GM12878 (cell line): ENCODE measurements at regions not wholly inside any gene's neighbourhood (a gene's known extent, or its start where the extent isn't known, plus 50 kb on each side); places are given as distances from the start of the nearest gene placed in this dataset.

ENCODE experiments used
- ATAC-seq: fragments of 200-7000 bp; cut with Tn5 transposase; 3 replicates; pipeline ENCODE4 v1.9.1; 2020; ENCODE audit warnings: mild to moderate bottlenecking, moderate library complexity
- BruUV-seq: library from RNA; stranded (reverse); fragments of 400-500 nt; replicated peaks from 2 replicates; lab custom pipeline; 2021; lab: Mats Ljungman, UMichigan
- CTCF ChIA-PET: fragments of 300-600 bp; sonication (Branson Sonifier 250); formaldehyde crosslinking; extraction: SDS; loops from one replicate; lab custom pipeline; 2021; ENCODE audit warnings: inconsistent platforms; lab: Yijun Ruan, JAX
- POLR2A ChIA-PET: fragments of 350-600 bp; formaldehyde crosslinking; extraction: SDS; loops from one replicate; lab custom pipeline; 2021; ENCODE audit warnings: inconsistent platforms; lab: Charles Lee
- RAD21 ChIA-PET: fragments of 300-600 bp; sonication (Branson Sonifier 250); formaldehyde crosslinking; loops from one replicate; lab custom pipeline; 2023; ENCODE audit warnings: antibody characterized with exemption; ENCODE audit not compliant: unreplicated experiment; lab: Charles Lee
- SMC1A ChIA-PET: fragments of 300-600 bp; sonication (Branson Sonifier 250); formaldehyde crosslinking; loops from one replicate; lab custom pipeline; 2023; ENCODE audit not compliant: unreplicated experiment, uncharacterized antibody; lab: Charles Lee
- DNase-seq: peaks from one replicate; pipeline ENCODE4 v3.0.0-alpha.2; 2011; ENCODE audit warnings: low read depth, low spot score
- FAIRE-seq: peaks from 3 replicates; lab custom pipeline; 2011; peaks lifted over from hg19 to GRCh38; lab: Jason Lieb, UNC
- H2AFZ ChIP-seq: 2 replicates; pipeline ENCODE4 v1.6.0; 2011; ENCODE audit warnings: low read depth, low read length, control low read depth; ENCODE audit not compliant: control insufficient read depth
- H3K27ac ChIP-seq: 2 replicates; pipeline ENCODE4 v1.5.1; 2011; ENCODE audit warnings: control low read depth; ENCODE audit not compliant: control insufficient read depth, insufficient read depth
- H3K27me3 ChIP-seq, 2 experiments: replicated peaks in 1 of 2; 2 replicates each; pipeline versions ENCODE4 v1.6.0 to v1.6.1; 2011; ENCODE audit warnings: low read length in 1 of 2; ENCODE audit not compliant: control insufficient read depth in 2 of 2, insufficient read depth in 2 of 2
- H3K36me3 ChIP-seq, 2 experiments: 2 replicates each; pipeline ENCODE4 v1.5.1; 2011; ENCODE audit warnings: low read length in 1 of 2; ENCODE audit not compliant: control insufficient read depth in 2 of 2, insufficient read depth in 2 of 2
- H3K4me1 ChIP-seq: 2 replicates; pipeline ENCODE4 v1.6.1; 2011; ENCODE audit warnings: mild to moderate bottlenecking, low read length, moderate library complexity, mixed read lengths; ENCODE audit not compliant: control insufficient read depth, insufficient read depth
- H3K4me2 ChIP-seq: 2 replicates; pipeline ENCODE4 v1.6.0; 2011; ENCODE audit warnings: control low read depth; ENCODE audit not compliant: control insufficient read depth, insufficient read depth
- H3K4me3 ChIP-seq: fragments of 200-600 bp; sonication (generic); 2 replicates; pipeline ENCODE4 v1.5.1; 2016
- H3K79me2 ChIP-seq: 2 replicates; pipeline ENCODE4 v1.6.0; 2011; ENCODE audit warnings: low read length; ENCODE audit not compliant: control insufficient read depth, insufficient read depth
- H3K9ac ChIP-seq: 2 replicates; pipeline ENCODE4 v1.8.0; 2011; ENCODE audit warnings: low read length, control low read depth, mixed read lengths; ENCODE audit not compliant: control insufficient read depth, insufficient read depth
- H3K9me3 ChIP-seq: replicated peaks from 3 replicates; pipeline ENCODE4 v1.5.1; 2011; ENCODE audit warnings: mild to moderate bottlenecking, low read length; ENCODE audit not compliant: control insufficient read depth, insufficient read depth
- H4K20me1 ChIP-seq: 2 replicates; pipeline ENCODE4 v1.6.0; 2011; ENCODE audit not compliant: control insufficient read depth, insufficient read depth
- BHLHE40 ChIP-seq, 2 experiments: fragments of 450-650 bp in 1 of 2; IDR thresholded peaks; 2 replicates each; pipeline ENCODE4 v1.6.1; 2011 to 2017; ENCODE audit warnings: low read depth in 2 of 2, borderline replicate concordance in 1 of 2, improper control_type of control experiment in 1 of 2, low read length in 1 of 2, mild to moderate bottlenecking in 1 of 2
- WGBS: methylation state at CpG from one replicate; pipeline ENCODE4 v1.1.6; 2016; ENCODE audit warnings: low lambda C conversion rate; ENCODE audit not compliant: insufficient replicate concordance, insufficient coverage; ENCODE audit errors: missing lambda C conversion rate; 5-methylcytosine and 5-hydroxymethylcytosine counted together
- in situ Hi-C: fragments of 300-500 bp; cut with MboI; formaldehyde crosslinking; loops from 9 replicates; pipeline ENCODE4 v1.14.3; 2018; ENCODE audit warnings: mixed read lengths
- intact Hi-C: fragments of 100-400 bp; cut with micrococcal nuclease; formaldehyde crosslinking; loops from one replicate; pipeline ENCODE4 v1.14.2; 2022; ENCODE audit not compliant: unreplicated experiment
- TF ChIP-seq, protein P1 (sequence below): IDR thresholded peaks from 2 replicates; pipeline ENCODE4 v1.6.1; 2012; ENCODE audit warnings: mild to moderate bottlenecking, low read depth, low read length
- TF ChIP-seq, protein P2 (sequence below): fragments of 450-650 bp; IDR thresholded peaks from 2 replicates; pipeline ENCODE4 v1.6.1; 2018; ENCODE audit warnings: mild to moderate bottlenecking, low read depth, moderate library complexity; ENCODE audit not compliant: partially characterized antibody
- TF ChIP-seq, protein P3 (sequence below): fragments of 450-650 bp; IDR thresholded peaks from 2 replicates; pipeline ENCODE4 v1.6.1; 2017; ENCODE audit warnings: mild to moderate bottlenecking, moderate library complexity

DNA sequence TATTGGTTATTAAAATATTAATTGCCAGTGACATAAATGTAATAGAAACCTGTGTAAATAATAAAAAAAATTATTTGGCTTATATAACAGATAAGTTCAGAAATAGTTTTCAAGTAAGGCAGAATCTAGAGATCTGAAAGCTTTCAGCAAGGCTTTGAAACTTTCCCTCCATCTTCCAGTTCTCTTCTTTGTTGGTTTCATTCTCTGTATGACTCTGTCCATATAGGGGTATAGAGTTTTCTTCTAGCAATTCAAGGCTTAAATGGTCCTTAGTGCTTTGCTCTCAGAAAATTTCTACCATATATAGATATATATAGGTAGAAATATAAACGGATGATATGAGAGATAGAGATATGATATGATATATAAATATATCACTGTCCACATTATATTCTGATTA lies 160.5 kb upstream of the GABRA2 start:
- BruUV-seq, result no TSS peak
- Histone ChIP-seq H3K4me1 (no peaks in the 10 kb centered on the region), H3K79me2 (no peaks in the 10 kb centered on the region), H3K36me3 (no peaks in the 10 kb centered on the region), H3K27me3 (no peaks in the 10 kb centered on the region), H3K4me3 (no peak overlapping the region), H3K9me3 (no peaks in the 10 kb centered on the region), H3K9ac (no peak overlapping the region), H3K27ac (no peak overlapping the region), H3K4me2 (no peak overlapping the region), H4K20me1 (no peaks in the 10 kb centered on the region), H2AFZ (no peak overlapping the region)
- TF ChIP-seq, protein P1, sequence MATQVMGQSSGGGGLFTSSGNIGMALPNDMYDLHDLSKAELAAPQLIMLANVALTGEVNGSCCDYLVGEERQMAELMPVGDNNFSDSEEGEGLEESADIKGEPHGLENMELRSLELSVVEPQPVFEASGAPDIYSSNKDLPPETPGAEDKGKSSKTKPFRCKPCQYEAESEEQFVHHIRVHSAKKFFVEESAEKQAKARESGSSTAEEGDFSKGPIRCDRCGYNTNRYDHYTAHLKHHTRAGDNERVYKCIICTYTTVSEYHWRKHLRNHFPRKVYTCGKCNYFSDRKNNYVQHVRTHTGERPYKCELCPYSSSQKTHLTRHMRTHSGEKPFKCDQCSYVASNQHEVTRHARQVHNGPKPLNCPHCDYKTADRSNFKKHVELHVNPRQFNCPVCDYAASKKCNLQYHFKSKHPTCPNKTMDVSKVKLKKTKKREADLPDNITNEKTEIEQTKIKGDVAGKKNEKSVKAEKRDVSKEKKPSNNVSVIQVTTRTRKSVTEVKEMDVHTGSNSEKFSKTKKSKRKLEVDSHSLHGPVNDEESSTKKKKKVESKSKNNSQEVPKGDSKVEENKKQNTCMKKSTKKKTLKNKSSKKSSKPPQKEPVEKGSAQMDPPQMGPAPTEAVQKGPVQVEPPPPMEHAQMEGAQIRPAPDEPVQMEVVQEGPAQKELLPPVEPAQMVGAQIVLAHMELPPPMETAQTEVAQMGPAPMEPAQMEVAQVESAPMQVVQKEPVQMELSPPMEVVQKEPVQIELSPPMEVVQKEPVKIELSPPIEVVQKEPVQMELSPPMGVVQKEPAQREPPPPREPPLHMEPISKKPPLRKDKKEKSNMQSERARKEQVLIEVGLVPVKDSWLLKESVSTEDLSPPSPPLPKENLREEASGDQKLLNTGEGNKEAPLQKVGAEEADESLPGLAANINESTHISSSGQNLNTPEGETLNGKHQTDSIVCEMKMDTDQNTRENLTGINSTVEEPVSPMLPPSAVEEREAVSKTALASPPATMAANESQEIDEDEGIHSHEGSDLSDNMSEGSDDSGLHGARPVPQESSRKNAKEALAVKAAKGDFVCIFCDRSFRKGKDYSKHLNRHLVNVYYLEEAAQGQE, result no peak
- TF ChIP-seq, protein P2, sequence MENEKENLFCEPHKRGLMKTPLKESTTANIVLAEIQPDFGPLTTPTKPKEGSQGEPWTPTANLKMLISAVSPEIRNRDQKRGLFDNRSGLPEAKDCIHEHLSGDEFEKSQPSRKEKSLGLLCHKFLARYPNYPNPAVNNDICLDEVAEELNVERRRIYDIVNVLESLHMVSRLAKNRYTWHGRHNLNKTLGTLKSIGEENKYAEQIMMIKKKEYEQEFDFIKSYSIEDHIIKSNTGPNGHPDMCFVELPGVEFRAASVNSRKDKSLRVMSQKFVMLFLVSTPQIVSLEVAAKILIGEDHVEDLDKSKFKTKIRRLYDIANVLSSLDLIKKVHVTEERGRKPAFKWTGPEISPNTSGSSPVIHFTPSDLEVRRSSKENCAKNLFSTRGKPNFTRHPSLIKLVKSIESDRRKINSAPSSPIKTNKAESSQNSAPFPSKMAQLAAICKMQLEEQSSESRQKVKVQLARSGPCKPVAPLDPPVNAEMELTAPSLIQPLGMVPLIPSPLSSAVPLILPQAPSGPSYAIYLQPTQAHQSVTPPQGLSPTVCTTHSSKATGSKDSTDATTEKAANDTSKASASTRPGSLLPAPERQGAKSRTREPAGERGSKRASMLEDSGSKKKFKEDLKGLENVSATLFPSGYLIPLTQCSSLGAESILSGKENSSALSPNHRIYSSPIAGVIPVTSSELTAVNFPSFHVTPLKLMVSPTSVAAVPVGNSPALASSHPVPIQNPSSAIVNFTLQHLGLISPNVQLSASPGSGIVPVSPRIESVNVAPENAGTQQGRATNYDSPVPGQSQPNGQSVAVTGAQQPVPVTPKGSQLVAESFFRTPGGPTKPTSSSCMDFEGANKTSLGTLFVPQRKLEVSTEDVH, result no peak
- TF ChIP-seq BHLHE40 (IDR thresholded peaks at IDR 0.05; ENCODE audit: borderline replicate concordance in 1 of 2, low read depth in 2 of 2, low read length in 1 of 2), result no peak
- TF ChIP-seq, protein P3, sequence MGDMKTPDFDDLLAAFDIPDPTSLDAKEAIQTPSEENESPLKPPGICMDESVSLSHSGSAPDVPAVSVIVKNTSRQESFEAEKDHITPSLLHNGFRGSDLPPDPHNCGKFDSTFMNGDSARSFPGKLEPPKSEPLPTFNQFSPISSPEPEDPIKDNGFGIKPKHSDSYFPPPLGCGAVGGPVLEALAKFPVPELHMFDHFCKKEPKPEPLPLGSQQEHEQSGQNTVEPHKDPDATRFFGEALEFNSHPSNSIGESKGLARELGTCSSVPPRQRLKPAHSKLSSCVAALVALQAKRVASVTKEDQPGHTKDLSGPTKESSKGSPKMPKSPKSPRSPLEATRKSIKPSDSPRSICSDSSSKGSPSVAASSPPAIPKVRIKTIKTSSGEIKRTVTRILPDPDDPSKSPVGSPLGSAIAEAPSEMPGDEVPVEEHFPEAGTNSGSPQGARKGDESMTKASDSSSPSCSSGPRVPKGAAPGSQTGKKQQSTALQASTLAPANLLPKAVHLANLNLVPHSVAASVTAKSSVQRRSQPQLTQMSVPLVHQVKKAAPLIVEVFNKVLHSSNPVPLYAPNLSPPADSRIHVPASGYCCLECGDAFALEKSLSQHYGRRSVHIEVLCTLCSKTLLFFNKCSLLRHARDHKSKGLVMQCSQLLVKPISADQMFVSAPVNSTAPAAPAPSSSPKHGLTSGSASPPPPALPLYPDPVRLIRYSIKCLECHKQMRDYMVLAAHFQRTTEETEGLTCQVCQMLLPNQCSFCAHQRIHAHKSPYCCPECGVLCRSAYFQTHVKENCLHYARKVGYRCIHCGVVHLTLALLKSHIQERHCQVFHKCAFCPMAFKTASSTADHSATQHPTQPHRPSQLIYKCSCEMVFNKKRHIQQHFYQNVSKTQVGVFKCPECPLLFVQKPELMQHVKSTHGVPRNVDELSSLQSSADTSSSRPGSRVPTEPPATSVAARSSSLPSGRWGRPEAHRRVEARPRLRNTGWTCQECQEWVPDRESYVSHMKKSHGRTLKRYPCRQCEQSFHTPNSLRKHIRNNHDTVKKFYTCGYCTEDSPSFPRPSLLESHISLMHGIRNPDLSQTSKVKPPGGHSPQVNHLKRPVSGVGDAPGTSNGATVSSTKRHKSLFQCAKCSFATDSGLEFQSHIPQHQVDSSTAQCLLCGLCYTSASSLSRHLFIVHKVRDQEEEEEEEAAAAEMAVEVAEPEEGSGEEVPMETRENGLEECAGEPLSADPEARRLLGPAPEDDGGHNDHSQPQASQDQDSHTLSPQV, result no peak
- no peak for FAIRE-seq
- WGBS, result 0% methylated on average over 1 of the region's 1 CpG
- POLR2A ChIA-PET, result no interaction called here
- intact Hi-C loops, result no loop called here
- ATAC-seq, result no peak; the same call in 2 of the 3 replicates
- RAD21 ChIA-PET, result no interaction called here
- in situ Hi-C loops, result no loop called here
- SMC1A ChIA-PET, result no interaction called here
- DNase-seq, result no peak
- CTCF ChIA-PET, result no interaction called here
